Dermis microvascular lymphatic vessel endothelial cell (primary cell): ENCODE measurements at regions not wholly inside any gene's neighbourhood (a gene's known extent, or its start where the extent isn't known, plus 50 kb on each side); places are given as distances from the start of the nearest gene placed in this dataset.
"Not testable (repeated sequence)": the region's sequence is repeated elsewhere in the genome, so short reads cannot be mapped to it uniquely, and the experiment has no call there.

ENCODE experiments used
- DNase-seq, 2 donors: peaks; one replicate each; pipeline versions ENCODE4 v3.0.0 to v3.0.0-alpha.2; 2010; ENCODE audit warnings: low read depth in 2 of 2

DNA sequence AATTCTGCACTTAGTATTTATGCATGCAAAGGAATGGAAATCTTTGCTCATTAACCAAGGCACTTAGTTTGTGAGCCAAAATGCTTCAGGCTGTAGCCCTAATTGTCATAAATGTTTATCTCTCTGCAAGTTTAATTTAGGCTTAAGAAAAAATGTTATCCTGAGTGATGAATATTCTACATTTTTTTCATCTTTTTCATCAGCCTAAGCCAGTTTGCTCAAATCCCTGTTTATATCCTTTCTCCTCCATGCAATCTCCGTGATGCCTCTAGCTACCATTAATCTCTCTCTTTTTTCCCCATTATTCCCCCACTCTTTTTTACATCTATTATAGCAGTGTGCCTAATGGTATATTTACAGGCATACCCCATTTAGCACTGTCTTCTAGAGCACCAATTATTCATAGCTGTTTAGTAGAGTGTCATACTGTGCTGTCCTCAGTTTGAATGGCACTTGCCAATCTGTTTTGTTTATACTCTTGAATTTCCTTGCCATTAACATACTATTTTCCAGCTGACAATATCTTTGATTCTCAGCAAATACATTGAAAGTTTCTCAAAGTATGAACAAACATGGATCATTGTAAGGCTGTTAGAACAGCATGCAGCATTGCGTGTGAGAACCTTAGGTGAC lies 1457.0 kb downstream of the MAT2B start:
- DNase-seq = no peak

DNA sequence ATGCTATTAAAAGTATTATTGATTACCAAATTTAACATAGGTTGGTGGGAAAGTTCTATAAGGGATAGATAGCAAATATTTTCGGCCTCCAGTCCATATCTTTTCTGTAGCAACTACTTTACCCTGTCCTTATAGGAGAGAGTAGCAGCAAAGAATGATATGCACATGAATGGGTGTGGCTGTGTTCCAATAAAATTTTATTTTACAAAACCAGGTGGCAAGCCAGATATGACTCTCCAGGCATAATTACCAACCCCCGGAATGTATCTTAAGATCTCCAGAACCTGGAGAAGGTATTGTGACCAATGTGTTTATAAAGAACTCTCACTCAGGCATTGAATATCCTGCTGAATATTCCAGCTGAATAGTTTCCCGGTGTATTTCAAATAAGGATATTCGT lies 1461.2 kb downstream of the MAT2B start:
- DNase-seq = no peak

DNA sequence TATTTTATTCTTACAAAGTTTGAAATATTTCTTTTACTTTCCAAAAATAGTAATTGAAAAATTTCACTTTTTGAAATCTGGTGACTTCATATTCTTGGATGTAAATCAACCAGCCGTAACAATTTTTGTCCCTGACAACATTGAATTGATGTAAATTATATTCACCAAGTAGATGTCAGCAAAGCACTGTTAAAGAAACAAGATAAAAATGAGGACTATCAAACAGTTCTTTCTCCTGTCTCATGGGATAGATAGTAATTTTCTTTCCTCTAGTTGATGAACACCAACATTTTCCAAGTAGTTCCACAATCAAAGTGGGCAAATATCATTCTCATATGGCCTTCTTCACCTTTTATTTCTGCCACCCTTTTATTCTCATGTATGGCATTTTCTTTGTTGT lies 1461.9 kb downstream of the MAT2B start:
- no peak for DNase-seq

DNA sequence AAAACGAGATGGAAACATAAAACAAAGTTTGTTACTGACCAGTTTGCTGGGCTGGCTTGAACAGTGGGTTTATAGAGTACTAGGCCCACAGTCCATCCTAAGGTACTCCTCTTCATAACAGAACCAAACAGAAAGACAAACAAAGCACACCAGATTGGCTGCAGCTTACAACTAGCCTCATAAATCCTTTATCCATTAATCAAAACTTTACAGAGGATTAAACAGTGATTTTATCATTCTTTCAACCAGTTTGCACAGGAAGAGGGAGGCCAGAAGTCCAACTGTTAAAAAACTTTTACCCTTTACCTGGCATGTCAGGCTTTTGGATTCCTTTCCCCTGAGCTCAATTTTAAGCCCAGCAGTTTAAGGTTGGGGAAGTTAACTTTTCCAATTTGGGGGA lies 1467.6 kb downstream of the MAT2B start:
- DNase-seq = no peak

DNA sequence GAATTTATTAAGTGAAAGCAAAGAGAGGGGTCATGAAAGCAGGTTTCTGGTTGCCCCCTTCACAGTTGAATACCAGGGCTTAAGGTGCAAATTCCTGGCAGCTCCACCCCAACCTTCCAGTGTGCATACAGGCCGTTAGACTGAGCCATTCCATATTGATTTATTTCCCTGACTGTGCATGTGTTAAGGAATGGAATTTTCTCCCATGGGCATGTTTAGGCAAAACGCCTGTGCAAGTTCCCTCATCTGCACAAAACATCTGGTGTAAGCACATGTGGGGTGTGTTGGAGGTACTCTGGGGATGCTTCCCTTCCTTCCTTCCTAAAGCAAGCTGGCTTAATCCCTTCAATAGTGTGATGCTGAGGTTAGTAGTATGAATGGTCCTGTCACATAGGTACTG lies 1470.6 kb downstream of the MAT2B start:
- DNase-seq = no peak

DNA sequence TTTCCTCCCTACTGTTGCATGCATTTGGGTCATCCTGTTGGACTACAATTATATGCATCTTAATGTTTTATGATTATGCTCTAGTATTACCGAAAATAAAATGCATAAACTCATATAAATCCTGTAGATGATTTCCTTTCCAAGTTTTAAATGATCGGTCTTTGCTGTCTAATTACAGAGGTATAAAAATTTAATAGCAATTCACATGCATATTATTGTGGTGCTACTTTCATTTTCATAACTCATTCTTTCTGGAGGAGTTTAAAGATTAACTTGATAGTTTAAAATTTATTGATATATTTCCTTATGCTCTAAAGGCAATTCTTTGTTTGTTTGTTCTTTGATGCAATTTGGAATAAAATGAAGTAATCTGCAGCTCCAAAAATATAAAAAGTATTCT lies 1475.1 kb downstream of the MAT2B start:
- no peak for DNase-seq

DNA sequence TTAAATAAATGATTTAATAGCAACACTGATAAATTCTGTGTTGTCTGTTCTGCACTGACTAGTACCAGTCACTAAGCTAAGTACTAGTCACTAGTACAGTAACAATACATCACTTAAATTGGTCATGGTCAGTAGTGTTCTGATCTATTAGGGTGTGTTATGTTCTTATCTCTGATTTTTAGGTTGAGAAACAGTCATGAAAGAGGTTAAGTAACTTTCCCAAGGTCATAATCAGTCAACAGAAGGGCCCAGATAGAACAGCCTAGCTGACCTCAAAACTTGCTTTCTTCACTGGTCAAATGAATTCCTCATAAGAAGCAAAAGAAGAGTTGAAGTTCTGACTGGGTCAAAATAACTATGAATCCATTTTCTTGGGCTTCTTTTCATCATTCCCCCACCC lies 1492.7 kb downstream of the MAT2B start:
- DNase-seq = no peak

DNA sequence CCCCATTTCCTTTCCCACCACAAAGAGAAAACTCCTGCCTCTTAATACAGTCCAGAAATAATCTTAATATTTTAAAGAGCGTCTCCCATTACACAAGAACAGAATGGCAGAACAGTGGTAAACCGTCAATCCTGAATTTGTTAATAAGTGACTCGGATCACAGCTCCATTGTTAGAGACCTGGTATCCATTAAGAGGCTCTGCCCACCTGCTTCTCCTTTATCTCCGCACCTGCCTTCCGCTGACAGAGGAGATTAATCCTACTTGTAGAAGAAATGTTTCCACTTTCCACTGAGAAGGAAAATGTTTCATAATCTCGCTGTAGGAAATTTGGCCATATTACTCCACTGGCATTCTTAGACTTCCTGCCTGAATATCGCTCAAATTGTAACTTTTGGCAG lies 1493.2 kb downstream of the MAT2B start:
- no peak for DNase-seq

DNA sequence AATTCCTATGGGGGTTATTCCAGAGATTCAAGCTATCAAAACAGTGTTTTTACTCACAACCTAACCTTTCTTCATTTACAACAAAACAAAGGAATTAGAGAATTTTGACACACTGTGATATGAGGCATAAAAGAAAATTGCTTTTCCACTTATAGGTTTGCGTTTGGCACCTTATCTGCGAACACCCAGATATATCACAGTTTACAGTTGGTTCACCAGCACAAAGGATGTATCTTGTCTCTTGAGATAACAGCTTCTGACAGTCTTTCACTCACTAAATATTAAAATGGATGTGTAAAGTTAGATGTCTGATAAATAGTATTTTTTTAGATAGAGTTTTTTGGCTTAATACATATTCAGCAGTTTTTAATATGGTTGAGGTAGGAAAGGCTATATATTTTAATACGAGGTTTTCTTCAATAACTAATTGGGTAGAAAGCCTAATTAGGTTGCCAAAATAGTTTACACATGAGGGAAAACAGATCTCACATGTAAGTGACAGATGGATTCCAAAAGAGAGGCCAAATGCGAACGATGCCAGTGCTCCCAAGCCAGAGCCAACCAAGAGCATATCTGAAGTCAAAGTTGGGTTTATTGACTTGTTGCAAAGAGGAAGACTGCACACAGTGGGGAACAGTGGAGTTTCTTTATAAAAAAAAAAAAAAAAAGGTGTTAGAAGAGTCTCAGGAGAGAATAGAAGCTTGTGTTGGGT lies 1495.2 kb downstream of the MAT2B start:
- no peak for DNase-seq

DNA sequence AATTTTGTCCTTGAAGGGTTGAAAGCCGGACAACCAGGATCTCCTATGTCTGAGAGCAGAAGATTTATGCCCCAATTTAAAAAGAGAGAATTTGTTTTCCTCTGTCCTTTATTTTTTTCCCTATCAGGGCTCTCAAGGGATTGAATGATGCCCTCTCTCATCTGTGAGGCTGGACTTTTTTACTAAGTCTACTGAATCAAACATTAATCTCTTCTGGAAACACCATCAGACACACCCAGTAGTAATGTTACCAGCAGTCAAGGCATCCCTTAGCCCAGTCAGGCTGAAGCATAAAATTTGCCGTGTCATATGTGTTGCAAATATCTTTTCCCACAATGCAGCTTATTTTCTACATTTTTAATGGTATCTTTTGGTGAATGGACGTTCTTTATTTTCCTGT lies 1497.9 kb downstream of the MAT2B start:
- no peak for DNase-seq

DNA sequence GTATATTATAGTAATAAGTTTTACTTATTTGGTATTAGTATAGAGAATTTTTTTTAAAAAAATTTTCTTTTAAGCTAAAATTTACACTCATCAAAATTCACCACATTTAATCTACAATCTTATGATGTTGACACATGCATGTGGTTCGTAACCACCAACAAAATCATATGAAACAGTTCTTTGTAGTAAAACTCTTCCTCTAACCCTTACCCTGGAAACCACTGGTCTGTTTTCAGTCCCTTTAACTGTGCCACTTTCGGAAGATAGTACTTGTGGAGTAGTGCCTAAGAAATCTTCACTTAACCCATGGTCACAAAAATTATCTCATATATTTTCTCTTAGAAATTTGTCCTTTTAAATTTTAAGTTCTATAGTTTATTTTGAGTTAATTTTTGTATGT lies 1498.8 kb downstream of the MAT2B start:
- no peak for DNase-seq

DNA sequence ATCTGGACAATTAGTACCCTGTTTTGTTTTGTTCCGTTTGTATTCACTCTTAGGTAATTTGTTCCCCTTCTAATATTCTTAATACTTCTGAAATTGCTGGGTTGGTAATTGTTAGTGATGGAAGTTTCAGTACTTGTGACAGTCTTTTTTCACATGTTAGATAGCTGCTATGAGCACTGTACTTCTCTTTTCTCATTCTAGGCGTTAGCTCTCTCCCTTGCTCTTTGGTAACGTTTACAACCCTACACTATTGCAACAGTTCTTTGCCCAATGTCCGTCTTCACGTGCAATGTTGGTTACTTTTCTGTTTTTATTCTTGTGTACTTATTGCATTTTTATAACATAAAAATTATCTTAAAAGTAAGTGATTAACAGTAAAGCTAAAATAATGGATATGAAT lies 1509.0 kb downstream of the MAT2B start:
- no peak for DNase-seq

DNA sequence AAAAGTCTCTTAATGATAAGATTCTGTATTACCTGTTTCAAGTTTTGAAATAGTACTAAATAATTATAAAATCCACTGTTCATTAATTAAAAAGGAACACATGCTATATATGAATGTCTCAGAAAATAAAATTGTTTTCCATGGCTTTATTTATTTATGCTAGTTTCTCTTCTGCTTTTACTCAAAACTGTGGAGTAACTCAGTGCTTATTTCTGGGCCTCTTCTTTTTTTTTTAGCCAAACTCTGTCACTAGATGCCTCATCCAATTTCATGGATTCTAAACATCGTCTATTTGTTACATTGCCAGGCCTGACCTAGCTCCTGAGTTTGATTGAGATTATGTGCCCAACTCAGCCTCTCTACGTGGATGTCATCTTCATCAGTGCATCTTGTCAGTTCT lies 1509.7 kb downstream of the MAT2B start:
- DNase-seq = no peak

DNA sequence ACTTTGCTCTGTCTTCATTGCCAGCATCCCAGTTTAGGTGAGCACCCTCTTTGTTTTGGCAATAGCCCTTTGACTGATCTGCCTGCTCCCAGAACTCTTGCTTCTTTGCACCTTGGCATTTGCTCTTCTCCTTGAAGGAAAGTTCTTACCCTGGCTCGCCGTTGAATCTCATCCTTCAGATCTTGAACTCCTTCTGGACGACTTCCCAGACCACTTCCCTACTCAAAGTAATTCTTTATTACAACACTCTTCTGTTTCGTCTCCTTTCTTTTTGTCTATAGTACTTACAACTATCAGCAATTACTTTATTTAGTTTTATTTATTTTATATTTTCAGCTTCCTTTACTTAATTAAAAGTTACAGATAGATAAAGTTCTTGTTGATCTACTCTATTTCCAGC lies 1510.1 kb downstream of the MAT2B start:
- DNase-seq = no peak

DNA sequence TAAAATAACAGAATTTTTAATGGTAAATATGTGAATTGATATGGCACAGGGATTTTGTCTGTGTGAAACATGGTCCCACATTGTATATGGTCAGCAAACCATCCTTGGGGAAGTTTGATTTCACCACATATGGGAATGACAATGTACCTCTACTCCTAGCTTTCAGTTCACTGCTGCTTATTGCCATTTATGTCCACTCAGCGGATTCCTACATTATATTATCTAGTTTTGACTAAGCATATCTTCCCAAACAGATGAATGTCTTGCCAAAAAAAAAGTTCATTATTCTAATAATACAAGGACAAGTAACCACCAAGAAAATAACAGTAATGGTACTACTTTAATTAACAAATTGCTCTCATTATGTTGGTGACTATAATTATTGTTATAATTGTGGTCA lies 1521.6 kb downstream of the MAT2B start:
- DNase-seq = no peak

DNA sequence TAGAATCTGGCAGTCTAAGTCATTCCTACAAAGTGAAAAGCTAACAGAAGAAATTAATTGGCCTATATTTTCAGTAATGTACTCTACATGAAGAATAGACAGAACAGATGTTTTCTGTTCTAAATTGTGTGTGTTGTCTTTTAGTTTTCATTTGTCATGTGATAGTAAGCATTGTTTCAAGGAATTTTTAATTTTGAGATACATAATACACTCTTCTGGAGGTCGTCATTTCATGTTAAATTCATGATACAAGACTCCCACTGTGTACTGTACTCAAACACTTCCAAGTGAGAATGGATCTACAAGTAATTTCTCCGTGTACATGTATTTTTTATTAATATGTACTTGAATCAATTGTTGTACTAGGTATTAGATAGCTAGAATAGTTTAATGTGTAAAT lies 1522.9 kb downstream of the MAT2B start:
- DNase-seq = no peak

DNA sequence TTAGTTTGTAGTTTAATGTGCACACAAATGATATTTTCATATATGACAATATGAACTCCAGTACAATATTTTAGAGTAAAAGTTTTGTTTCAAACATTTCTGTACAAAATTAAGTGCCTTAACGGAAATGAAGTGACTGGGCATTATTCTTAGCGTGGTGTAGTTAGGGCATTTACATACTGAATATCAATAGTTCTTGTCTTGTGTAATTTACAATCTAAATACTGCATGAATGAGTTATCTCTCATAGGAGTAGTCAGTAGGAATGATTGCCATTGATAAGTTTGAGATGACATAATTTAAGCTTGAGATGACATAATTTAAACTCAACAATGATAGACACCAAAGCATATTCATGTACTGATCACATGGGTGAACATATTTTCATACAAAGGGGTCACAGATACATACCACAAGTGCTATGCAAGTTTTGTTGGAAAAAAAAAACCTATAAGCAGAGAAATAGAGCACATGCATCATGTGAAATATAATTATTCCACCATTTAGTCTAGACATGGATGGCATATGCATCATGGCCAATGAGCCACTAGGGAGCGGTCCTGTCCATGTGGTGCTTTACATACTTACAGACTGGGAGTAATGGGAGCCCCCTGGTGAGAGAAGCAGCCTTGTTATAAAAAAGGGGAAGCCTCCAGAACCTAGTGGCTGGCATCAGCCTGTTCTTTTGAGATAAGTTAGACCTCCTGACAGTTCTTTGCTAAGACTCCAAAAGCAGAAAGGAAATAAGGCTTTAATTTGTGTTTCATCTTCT lies 1523.9 kb downstream of the MAT2B start:
- no peak for DNase-seq

DNA sequence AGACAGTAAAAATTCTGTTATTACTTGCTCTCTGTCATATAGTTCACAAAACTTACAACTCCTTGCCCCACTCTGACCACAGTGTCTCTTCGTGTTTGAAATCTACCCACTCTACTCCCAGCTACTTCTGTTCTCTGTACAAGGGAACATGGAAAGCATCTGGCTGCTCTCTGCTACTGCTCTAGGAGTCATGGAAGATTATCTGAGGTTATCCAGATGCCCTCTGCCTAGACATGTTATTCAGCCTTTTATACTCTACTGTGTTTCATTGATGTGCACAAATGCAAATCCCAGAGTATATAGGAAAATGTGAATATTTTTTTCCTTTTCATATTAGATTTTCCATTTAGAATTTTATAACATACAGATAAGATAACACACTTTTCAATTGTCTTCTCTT lies 1525.6 kb downstream of the MAT2B start:
- no peak for DNase-seq

DNA sequence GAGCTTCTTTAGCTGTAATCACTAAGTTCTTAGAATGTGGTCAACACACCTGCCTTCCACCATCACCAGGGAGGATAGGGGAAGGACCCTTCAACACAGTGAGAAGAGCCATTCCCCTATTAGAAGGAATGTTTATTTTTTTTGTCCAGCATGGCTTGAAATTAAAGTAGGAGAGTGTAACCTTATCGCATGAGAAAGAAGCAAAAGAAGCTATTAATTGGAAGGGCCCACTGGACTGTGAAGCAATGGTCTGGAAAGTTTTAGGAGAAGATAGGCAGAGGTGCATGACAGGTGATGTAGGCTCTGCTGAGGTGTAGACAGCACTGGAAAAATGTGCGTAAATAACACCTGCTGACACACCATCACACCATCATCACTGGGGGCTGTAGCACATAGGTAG lies 1526.0 kb downstream of the MAT2B start:
- DNase-seq = no peak

DNA sequence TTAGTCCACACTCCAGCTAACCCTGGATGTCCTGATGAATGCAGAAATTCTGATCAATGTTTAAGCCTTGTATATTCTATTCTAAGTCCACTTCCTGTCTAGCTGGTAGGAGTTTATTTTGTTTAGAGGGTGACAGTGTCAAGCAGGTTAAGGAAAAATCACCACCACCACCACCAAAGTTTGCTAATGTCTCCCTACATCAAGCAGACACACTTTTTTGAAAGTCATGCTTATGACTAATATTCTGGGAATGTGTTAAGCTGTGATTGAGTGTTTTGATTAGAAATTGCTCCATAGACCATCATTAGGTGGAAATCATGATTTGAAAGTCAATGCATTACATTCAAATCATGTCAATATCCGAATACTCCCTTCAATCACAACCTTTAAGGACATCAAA lies 1530.1 kb downstream of the MAT2B start:
- DNase-seq = no peak

DNA sequence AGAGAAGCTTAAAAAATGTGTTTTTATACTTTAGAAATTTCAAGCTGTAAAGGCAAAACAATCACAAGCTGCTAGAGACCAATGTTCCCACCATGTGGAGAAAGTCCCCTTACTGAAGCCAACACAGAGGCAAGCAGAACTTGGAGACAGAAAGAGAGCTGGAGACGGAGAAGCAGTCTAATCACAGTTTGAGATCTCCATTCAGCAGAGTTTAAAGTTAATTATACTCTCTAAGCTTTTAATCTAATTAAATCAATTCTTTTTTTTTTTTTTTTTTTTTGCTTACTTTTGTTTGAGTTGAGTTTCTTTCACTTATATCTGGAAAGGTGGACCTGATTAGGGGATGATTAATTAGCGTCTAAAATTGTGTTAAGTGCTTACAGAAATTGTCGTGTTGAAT lies 1534.3 kb downstream of the MAT2B start:
- DNase-seq = no peak

DNA sequence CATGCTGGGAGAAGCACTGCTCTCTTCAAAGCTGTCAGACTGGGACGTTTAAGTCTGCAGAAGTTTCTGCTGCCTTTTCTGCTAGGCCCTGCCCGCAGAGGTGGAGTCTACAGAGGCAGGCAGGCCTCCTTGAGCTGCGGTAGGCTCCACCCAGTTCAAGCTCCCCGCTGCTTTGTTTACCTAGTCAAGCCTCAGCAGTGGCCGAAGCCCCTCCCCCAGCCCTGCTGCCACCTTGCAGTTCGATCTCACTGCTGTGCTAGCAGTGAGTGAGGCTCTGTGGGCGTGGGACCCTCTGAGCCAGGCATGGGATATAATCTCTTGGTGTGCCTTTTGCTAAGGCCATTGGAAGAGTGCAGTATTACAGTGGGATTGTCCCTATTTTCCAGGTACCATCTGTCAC lies 1540.5 kb downstream of the MAT2B start:
- not testable (repeated sequence) for DNase-seq

DNA sequence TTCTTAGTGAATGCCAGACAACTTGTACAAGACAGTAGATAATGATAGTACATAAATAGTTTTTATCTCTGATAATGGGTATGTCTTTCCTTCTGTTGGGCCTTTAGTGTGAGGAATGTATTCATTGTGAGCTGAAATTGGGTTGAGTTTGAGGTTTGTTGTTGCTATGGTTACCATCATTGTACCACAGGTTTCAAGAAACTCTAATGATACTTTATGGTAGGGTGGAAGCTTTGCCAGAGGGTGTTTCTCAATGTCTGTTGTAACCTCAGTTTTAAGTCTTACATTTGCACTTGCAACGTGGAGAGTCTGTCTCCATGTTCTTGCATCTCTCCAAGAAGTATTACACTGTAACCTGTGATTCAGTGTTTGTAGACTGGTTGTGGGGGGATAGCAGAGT lies 1550.1 kb downstream of the MAT2B start:
- DNase-seq = no peak
